ENCODE measurements at regions not wholly inside any gene's neighbourhood (a gene's known extent, or its start where the extent isn't known, plus 50 kb on each side); places are given as distances from the start of the nearest gene placed in this dataset.

- TF ChIP-seq CTCF (conservative IDR thresholded peaks at IDR 0.05; ENCODE audit: low read depth in 2 of 2): no peak
- TF ChIP-seq ZNF114 (CRISPR knock-in tag; IDR thresholded peaks at IDR 0.05): no peak
- TF ChIP-seq REST (IDR thresholded peaks at IDR 0.05; ENCODE audit: unreplicated experiment): no peak
- TF ChIP-seq EZH2phosphoT487 (IDR thresholded peaks at IDR 0.05; ENCODE audit: unreplicated experiment): no peak
- TF ChIP-seq POLR2AphosphoS5 (IDR thresholded peaks at IDR 0.05; ENCODE audit: low read depth): no peak
- no peak for TF ChIP-seq EZH2 (IDR thresholded peaks at IDR 0.05; ENCODE audit: low read depth, unreplicated experiment)
- TF ChIP-seq CREB1 (CRISPR knock-in tag; IDR thresholded peaks at IDR 0.05; ENCODE audit: low read depth): no peak
- no peak for TF ChIP-seq JUNB (IDR thresholded peaks at IDR 0.05; ENCODE audit: unreplicated experiment)
- no peak for TF ChIP-seq ZNF462 (CRISPR knock-in tag; IDR thresholded peaks at IDR 0.05)
- TF ChIP-seq NANOG (IDR thresholded peaks at IDR 0.05; ENCODE audit: borderline replicate concordance): no peak
Observed at GRCh38 chr5:18312016-18312415, 677.8 kb downstream of the TAF11L14 start.
